GM18499 (cell line): ENCODE measurements at regions not wholly inside any gene's neighbourhood (a gene's known extent, or its start where the extent isn't known, plus 50 kb on each side); places are given as distances from the start of the nearest gene placed in this dataset.

Experiments
- ATAC-seq: cut with Tn5 transposase; IDR thresholded peaks from one replicate; pipeline ENCODE4 v1.9.1; 2021; ENCODE audit warnings: moderate number of reproducible peaks; ENCODE audit not compliant: insufficient read depth, unreplicated experiment

GRCh38 chr12:67193704-67194103, 75.5 kb upstream of the CAND1 start:
- ATAC-seq, result no peak

GRCh38 chr12:67200386-67200785, 68.8 kb upstream of the CAND1 start:
- ATAC-seq, result no peak

DNA sequence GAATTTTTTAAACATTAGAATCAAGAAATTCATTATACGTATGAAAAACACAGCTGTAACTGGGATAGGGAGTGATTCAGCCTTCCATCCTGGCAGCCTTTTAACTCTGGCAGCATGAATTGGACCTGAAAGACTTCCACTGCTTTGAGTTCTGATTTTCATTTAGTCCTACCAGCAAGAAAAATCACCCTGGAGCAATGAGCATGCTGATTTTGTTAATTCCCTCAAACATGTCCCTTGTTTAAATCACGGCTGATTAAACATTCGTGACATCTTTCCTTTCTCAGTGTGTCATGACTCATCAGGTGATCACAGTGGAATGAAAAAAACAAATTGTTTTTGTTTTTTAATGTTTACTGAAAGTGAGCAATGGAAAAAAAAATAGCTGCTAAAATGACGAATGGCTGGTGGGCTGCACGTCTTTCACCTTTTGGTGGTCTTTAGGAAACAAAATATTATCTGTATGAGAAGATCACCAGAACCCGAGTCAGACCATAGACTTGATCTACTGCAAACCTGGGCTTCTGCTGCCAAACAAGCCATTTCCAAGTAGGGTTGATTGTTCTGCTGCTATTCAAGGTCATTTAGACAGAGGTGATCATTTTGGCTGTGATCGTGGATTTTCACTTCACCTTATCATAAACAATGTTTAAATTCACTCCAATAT, 67.0 kb upstream of the CAND1 start:
- no peak for ATAC-seq

DNA sequence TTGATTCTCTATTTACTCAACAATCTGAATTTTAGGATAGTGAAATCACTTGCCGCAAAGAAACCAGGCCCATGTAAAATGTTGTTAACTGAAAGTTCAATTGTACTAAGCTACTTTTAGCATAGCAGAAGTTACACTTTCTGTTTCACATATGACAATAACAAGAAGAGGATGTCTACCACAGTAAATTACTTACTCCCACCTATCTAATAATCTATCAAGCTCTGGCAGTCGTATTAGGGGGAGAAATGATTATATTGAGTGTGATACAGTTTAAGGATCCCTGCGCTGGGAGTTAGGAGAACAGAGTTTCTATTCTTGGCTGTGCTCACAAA, 66.5 kb upstream of the CAND1 start:
- no peak for ATAC-seq

GRCh38 chr12:67208281-67209067, 60.7 kb upstream of the CAND1 start:
- ATAC-seq, result no peak

DNA sequence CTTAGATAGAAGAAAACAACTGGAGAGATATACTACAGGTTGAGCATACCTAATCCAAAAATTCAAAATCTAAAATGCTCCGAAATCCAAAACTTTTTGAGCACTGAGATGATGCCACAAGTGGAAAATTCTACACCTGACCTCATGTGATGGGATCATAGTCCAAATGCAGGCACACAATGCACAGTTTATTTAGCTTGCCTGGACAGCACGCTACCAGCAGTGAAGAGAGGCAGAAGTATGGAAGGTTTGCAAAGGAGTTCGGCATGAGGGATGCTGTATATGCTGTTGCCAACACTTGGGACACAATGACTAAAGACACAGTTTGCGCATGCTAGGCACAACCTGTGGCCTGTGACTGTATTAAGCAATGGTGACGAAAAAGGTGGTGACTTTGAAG, 58.1 kb upstream of the CAND1 start:
- ATAC-seq, result no peak

GRCh38 chr12:67211494-67211893, 57.7 kb upstream of the CAND1 start:
- no peak for ATAC-seq

DNA sequence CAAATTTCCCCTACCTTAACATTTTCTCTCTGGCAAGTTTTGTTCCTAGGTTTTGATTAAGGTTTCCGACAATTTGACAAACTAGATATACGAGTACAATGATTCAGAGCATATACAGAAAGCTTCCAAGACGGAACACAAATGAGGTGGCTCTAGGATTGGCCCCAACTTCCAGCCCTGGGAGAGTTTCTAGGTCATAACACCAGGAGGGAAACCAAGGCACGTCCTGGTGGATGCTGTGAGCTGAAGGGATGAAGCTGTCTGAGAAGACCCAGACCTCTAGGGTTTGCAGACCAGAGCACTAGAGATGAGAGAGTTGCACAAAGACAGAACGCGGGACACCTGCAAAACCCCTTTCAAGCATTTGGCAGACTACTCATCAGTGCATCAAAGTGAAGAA, 51.5 kb upstream of the CAND1 start:
- ATAC-seq, result no peak
